ENCODE measurements at regions not wholly inside any gene's neighbourhood (a gene's known extent, or its start where the extent isn't known, plus 50 kb on each side); places are given as distances from the start of the nearest gene placed in this dataset.

DNA sequence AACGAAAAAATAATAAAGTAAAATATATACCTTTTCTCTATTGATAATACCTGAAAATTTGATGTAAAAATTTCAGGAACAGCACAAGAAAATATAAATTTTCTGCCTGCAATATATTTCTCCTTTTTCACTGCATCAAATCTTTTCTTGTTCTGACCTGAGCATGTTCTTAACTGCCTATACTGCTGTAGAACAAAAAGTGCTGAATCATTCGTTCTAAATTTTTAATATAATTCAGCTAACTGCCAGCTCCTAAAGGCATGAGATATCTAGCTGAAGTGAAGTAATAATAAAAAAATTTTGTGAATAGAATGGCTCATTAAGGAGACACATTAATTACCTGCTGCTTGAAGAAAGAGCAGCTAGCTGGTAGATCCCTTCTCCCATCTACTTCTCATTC is 188.6 kb upstream of the FKBP1C start:
- no peak for DNase-seq

DNA sequence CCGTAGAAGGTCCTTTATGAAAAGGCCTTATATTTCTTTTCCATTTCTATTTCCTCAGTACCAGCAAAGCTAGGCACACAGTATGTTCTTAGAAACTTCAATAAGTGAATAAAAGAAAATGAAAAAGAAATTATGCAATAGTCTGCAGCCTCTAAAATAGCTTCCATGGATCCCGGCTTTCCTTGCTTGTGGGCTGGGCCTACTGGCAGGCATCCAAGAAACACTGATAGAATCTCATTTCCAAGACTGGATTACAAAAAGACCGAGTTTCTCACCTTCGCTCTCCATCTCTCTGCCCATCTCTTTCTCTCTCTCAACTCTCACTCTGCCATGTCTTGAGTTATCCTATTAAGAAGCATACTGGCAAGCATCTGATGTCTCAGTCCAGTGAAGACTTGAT is 187.5 kb upstream of the FKBP1C start:
- no peak for DNase-seq

DNA sequence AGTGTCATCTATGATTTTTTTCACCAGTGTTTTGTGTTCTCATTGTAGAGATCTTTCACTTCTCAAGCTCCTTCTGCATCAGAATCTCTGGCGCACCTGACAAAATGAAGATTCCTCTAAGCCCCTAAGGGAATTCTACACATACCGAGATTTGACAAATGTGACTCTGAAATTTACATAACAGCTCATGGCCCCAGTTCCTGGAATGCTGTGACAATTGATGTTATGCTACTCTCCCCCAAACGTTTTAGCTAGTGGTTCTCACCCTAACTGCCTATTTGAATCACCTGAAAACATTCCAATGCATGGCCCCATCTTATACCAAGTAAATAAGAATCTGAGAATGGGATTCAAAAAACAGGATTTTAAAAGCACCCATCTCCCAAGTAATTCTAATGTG is 162.1 kb upstream of the FKBP1C start:
- no peak for DNase-seq

DNA sequence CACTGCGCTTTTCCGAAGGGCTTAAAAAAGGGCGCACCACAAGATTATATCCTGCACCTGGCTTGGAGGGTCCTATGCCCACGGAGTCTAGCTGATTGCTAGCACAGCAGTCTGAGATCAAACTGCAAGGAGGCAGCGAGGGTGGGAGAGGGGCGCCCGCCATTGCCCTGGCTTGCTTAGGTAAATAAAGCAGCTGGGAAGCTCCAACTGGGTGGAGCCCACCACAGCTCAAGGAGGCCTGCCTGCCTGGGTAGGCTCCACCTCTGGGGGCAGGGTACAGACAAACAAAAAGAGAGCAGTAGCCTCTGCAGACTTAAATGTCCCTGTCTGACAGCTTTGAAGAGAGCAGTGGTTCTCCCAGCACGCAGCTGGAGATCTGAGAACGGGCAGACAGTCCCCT is 158.1 kb upstream of the FKBP1C start:
- DNase-seq: peak; percentile 62

DNA sequence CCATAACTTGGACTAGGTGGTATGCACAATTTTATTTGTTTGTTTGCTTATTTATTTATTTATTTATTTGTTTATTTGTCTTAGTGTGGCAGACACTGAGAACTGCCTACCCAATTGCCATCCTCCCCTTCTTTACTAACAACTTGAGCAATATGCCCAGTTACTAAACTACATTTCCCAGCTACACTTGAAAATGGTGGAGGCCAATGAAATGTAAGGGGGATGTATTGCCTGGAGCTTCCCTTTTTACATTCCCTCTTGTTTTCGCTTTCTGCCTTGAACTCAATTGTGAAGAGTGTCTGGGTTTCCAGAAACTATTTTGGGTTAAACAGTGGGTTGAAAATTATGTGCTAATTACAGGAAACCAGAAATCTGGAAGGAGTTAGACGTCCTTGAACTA is 152.7 kb upstream of the FKBP1C start:
- no peak for DNase-seq

DNA sequence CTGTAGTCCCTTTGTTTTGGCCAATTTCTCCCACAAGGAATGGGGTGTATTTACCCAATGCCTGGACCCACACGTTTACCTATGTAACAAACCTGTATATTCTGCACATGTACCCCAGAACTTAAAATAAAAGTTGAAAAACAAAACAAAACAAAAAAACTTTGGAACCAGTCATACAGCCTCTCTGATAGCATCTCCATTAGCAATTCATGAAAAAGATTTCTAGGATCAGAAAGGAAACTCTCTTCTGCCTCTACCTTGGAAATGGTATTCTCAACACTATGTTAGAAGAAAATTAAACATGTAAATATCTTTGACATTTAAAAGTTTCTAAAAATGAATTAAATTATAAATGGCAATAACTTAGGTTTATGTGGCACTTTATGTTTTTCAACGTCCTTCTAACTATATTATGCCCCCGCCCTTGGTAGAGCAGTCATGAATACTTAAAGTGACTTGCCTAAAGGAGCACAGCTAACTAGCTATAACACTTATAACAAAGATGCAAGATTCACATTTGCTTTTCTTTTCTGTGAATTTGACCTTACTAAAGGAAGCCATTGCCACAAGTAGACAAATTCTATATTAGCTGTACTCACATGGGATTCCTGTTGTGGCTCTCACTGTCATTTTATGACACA is 147.5 kb upstream of the FKBP1C start:
- no peak for DNase-seq

DNA sequence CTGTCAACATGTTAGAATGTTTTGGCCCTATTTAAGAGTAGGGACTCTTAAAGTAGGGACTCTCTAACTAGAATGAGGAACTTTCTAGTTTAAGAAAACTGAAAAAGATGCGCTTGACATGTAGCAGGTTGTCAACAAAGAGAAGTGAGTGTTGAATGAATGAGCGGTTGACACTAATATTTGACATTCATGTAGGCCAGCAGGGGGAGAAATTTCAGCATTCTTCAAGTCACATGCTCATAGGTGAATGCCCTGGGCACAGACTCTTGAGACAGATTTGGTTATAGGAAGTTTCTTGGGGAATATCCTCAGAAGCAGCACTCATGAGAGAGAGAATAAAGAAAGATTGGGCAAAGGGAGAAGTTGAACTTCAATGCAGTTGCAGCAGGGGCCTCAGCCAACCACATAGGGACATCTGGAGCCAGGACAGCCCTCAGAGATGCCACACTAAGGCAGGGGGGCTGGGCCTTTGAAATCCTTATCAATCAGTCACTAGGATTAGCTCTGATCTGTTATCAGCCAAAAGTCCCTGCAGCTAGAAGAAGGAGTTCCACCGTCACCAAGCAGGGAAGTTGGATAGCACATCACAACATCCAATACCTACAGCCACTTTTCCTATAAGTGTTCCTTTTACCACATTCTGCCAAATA is 145.1 kb upstream of the FKBP1C start:
- DNase-seq: no peak

DNA sequence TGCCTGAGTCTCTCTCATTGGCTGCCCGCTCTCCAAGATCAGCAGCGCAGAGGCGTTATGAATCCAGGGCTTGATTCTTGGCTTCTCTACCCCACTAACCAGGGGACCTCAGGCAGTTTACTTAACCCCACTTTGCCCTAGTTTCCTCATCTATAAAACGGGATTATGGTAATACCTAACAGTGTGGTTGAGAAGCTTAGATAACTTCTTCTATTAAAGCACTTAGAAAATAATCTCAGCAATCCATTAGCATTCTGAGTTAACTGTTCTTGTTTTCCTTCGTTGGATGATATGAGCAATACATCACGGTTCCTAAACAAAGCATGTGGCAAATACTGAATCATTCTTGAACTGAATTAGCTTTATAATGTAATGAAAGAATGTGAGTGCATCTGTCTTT is 116.3 kb upstream of the FKBP1C start:
- no peak for DNase-seq

DNA sequence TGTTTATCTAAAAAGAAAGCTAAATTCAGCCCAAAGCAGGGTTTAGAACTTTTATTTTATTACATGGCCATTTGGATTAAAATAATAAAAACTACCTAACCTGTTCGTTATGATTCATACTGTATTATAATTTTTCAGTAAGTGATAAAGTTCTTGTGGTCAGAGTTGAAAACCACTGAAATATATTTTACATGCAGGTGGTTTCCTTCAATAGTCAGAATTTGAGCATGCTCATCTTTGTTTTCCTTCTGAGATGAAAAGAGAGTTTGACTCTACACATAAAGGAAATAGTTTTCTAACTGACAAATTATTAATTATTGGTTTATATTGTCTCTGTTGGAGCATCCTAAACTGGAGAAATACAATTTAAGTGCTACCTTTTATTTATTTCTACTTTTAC is 114.0 kb upstream of the FKBP1C start:
- no peak for DNase-seq

DNA sequence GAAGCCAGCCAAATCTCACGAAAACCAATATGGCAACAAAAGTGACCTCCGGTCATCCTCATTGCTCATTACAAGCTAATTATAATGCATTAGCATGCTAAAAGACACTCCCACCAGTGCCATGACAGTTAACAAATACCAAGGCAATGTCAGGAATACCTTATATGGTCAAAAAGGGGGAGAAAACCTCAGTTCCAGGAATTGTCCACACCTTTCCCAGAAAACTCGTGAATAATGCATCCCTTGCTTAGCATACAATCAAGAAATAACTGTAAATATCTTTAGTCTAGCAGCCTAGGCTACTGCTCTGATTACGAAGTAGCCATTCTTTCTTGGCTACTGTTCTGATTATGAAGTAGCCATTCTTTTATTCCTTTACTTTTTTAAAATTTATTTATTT is 112.5 kb upstream of the FKBP1C start:
- DNase-seq: no peak

DNA sequence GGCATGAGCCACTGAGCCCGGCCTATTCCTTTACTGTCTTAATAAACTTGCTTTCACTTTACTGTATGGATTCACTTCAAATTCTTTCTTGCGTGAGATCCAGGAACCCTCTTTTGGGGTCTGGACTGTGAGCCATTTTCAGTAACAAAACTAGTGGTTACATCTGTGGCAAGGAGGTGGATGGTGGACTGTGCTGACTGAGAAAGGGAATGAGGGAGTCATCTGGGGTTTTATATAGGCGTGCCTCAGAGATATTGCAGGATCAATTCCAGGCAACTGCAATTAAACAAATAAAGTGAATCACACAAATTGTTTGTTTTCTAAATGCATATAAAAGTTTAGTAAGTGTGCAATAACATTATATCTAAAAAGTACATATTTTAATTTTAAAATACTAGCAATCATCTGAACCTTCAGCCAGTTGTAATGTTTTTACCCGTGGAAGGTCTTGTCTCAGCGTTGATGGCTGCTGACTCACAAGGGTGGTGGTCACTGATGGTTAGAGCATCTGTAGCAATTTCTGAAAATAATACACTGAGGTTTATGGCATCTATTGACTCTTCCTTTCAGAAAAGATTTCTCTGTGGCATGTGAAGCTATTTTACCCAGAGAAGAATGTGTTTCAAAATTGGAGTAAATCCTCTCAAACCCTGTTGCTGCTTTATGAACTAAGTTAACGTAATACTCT is 111.4 kb upstream of the FKBP1C start:
- DNase-seq: no peak

DNA sequence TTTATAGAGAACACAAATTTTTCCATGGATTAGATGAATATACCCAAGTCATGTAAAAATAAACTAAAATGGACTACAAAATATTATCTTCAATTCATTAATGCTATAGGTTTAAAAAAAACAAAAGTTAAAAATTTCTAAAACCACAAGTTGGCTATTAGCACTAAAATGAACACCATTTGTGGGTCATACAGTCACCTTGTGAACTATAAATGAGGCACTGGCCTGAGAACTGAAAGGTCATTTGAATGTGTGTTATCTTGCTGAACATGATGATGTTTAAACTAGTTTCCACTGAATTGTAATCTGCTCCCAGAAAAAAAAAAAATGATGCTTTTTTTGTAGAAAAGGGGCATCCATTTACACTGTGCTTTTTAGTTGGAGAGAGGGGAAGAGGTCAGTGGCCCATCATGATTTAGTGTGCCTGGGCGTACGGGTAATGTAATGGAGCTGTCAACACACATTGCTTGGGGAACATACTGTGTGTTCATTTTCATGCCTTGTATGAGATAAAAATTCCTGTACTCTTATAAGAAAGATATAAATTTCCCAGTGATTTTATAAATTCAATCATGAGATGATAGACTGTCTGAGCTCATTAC is 96.6 kb upstream of the FKBP1C start:
- DNase-seq: no peak

DNA sequence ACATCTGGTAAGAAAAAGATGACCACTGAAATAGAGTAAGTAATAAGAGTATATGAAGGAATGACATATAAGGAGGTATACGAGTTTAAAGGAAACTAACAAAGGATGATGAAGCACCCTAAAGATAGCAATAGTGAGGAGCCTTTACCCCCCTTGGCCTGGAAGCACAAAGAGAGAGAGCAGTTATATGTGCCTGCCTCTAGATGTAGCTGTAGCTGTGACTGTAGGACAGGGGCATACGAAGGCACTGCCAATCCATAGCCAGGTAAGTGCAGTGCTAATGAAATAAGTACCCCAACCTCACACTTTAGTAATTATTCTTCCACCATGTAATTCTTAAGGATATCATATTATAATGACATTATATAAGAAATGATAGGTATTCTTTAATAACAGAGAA is 90.1 kb upstream of the FKBP1C start:
- no peak for DNase-seq

DNA sequence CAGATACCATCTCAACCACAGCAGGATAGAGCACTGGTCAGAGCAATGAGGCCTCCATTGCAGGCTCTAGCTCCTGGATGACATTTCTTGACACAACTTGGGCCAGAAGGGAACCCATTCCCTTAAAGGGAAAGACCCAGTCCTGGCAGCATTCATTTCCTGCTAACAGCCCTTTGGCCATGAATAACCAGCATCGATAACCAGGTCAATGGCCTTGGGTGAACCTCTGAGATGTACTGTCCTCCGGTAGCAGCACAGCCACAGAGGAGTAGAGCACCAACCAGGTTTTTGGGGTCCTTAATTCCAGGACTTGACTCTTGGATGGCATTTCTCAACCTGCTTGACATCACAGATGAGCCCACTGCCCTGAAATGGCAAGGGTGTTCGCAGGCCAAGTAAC is 71.2 kb upstream of the FKBP1C start:
- DNase-seq: no peak

DNA sequence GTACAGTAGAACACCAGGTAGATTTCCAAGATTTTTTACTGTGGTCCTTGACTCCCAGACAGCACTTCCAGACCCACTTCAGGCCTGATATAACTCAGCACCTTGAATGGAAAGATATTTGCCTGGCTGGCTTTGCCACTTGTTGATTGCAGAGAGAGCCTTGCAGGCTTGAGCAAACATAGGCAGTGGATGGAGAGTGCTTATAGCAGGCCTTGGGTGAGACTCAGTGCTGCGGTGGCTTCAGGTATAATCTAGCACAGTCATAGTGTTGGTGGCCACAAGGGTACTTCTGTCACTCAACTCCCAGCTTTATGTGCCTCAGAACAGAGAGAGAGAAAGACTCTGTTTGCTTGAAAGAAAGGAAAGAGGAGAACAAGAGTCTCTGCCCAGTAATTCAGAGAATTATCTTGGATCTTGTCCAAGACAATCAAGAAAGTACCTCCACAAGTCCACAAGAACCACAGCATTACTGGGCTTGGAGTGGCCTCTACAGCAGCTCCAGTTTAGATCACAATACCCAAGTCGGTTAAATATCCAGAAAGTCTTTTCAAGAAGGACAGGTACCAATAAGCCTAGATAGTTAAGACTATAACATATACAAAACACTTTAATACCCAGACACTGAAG is 70.5 kb upstream of the FKBP1C start:
- no peak for DNase-seq

DNA sequence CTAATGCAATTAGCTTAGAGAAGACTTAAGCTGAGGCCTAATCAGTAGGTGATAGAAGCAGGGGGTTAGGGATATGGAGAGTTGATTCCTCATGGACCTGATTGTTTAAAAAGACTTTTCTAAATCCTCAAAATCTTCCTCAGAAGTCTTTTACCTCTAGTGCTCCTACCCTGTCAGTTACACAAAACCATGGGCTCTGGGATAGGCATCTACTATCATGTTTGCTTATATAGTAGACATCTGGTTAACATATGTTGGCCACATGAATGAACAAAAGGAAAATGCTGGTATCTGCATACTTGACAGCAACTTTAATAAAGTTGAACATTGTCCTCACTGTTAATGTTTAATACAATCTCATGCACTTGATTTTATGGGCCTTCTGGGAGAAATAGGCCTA is 61.5 kb upstream of the FKBP1C start:
- DNase-seq: no peak

DNA sequence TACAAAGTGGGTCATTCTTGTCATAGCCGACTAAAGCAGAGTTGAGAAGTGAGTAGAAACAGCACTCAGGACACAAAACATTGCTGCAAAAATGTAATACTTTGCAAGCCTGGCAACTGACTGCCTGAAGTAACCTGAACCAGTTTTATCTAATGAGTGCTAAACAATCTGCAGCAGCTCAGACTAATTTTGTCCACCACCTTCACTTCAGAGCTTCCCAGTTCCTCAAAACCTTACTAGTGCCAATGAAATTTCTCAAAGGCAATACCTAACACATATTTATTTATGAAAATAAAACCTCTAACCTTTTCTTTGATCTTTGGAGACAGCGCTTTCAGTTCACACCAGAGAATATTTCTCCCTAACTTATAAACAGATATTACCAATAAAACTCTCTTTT is 56.7 kb upstream of the FKBP1C start:
- no peak for DNase-seq
